NCI-H1092 (cell line): ENCODE measurements at regions not wholly inside any gene's neighbourhood (a gene's known extent, or its start where the extent isn't known, plus 50 kb on each side); places are given as distances from the start of the nearest gene placed in this dataset.

ENCODE experiments used
- DNase-seq: peaks from one replicate; lab custom pipeline; 2025; lab: John Stamatoyannopoulos, UW

DNA sequence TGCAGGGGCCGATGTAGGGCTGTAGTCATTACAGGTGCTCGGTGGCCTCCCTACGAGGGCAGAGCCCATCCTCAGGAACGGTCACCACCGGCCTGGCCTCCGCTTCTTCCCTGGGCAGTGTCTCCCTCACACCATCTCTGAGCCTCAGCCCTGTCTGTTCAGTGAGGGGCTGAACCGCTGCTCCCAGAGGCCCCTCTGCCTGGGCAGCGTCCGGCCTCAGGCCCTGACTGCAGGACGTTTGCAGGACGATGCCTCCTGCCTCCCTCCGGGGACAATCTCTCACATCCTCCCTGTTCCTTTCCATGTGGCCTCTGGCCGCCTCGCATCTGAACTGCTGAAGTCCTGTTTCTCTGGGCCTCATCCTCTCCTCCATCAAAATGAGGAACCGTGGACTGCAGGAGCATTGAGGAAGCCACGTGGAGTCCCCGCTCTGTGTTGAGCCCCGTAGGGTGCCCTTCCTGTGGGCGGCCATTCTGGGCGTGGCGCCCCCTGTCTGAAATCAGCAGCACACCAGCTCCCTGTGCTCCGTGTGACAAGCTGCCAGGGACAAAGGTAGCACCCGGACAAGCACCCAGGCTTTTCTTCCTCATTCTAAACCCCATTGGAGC is 933.5 kb downstream of the BRD1 start:
- DNase-seq: no peak

DNA sequence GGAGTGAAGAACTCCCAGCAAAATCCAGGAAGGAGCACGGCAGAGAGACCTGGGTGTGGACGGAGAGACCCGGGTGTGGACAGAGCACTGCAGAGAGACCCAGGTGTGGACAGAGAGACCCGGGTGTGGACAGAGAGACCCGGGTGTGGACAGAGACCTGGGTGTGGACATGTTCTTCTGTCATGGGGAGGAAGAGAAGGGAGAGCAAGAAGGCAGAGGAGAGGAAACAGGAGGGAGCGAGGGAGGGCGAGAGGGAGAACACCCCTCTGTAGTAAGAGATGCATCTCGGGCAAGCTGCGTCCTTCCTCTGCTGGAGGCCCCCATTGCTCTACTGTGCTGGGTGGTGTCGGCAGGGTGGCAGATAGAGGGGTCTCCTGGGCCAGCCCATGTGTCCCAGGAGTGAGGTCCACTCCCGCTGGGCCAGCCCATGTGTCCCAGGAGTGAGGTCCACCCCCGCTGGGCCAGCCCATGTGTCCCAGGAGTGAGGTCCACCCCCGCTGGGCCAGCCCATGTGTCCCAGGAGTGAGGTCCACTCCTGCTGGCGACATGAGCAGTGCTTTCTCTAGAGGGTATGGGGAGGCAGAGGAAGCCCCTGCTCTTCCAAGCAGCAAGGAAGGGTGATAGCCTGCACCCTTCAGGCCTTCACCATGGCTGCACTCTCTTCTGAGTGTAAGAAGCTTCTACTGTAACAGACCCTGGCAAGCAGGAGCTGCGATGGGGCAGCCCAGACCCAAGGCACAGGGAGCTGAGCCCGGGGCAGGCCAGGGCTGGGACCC is 934.2 kb downstream of the BRD1 start:
- no peak for DNase-seq

DNA sequence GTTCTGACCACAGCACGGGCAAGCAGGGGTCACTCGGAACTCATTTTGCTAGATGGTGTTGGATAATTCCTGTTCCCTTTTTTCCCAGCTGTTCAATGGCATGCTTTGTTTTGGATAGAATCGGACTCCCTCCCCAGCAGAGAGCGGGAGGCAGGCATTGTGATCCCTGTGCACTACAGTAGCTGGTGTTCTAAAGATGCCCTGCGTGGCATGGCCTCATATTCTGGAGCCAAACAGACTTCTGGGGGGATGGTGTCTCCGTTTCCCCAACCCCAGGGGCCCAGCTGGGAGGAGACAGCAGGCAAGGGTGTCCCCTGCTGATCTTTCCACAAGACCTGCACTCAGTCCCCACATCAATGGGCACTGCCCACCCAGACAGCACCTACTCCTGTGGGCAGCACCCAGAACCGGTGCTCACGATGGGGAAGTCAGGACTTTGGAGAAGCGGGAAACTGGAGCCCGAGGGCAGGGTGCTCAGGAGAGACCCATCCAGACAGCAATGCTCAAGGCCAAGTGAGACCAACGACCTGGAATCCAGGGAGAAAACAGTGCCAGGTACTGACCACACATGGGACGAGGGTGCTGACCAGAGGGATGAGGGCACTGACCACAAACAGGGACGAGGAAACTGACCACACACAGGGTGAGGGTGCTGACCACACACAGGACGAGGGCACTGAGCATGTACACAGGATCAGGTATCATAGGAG is 934.9 kb downstream of the BRD1 start:
- no peak for DNase-seq

DNA sequence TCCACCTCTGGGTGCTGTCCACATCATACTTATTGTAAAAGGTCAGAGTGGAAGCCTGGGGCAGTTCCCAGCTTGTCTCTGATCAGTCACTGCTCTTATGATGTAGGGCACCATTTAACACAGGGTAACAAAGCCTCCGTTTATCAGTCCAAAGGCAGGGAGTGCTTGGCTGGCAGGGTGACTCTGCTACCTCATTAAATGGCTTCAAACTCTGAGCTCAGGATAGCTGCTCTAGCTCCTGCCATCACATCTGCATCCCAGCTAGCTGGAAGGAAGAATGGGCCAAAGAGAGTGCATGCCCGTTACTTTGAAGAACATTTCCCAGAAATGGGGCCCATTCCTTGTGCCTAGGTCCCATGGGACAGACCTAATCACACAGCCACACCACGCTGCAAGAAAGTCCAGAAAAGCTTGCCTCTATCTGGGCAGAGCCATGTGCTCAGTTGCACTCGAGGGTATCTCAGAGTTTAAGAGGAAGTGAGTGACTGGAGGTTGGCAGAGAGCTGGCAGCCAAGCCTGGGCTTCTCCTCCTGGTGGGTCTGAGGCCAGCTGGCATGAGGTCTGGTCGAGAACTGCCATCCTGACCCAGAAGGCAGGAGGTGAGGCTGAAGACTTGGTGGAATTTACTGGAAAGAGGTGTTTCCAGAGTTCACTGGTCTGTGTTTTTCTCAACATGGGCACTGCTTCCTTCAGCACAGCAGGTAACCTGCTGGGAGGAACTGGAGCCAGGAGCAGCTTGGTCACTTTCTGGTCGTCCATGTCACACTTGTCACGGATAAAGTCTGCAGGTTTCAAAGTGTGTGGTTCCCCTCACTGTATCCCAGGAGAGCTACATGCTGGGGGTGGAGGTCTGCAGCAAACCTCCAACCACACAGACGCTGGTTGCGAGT is 935.7 kb downstream of the BRD1 start:
- DNase-seq: no peak

DNA sequence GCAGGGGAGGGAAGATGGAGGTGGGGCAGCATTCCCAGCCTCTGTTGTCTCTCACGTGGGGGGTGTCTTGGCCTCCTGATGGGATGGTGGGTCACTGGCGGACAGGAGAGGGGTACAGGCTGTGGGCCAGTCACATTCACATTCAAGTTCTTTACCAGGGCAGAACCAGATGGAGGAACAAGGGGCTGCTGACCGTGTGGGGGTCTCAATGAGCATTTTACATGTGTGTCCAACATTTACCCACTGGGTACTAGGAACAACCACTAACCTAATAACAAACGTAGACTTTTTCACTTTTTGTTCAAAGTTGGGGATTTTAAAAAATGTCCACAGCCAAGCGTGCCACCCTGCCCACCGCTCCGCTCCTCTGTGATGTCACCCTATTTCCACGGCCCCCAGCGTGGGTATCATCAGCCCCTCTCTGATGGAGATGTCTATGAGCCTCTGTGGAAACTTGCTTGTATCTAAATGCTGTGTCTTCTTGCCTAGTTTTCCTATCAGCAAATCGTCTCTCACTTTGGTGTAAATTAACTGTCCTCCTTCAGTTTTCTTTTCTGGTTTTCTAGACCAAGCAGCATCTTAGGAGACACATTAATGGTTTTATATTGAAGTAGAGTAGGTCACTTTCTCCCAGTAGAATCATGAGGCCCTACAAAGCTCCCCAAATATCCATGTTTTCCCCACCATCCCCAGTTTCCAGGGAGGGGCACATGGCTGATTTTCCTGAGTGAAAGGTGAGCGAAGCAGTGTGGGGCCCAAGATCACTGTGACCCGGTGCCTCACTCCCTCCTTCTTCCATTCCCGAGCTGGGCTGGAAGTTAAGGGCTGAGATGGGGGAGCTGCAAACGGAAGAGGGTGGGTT is 936.7 kb downstream of the BRD1 start:
- no peak for DNase-seq

DNA sequence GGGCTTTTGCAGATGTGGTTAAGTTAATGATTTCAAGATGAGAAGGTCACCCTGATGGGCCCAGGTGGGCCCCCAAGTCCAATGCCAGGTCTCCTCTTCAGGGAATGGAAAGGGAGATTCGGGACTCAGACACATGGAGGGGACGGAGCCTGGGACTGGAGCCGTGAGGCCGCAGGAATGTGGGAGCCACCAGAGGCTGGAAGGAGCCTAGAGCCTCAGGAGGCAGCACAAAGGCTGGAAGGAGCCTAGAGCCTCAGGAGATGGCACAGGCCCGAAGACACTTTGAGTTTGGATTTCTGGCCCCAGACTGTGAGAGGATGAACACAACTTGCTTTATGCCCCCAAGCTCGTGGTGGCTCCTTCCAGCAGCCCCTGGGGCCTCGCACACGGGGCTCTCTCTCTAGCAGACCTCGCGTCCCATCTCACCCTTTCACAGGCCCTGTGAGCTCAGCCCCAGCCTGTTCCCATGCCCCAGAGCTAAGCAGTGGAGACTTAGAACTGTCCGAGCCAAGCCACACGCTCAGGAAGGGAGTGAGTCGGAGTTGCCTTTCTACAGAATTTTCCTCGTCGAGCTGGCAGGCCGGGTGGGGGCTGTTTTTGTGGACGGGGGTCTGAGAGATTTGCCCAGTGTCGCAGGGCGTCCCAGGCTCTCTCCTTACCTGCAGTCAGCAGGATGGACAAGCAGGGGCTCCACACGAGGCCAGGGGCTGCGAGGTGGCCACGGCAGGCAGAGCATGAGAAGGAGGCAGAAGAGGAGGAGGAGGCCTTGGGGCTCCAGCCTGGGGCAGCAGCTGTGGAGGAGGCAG is 937.6 kb downstream of the BRD1 start:
- DNase-seq: no peak

DNA sequence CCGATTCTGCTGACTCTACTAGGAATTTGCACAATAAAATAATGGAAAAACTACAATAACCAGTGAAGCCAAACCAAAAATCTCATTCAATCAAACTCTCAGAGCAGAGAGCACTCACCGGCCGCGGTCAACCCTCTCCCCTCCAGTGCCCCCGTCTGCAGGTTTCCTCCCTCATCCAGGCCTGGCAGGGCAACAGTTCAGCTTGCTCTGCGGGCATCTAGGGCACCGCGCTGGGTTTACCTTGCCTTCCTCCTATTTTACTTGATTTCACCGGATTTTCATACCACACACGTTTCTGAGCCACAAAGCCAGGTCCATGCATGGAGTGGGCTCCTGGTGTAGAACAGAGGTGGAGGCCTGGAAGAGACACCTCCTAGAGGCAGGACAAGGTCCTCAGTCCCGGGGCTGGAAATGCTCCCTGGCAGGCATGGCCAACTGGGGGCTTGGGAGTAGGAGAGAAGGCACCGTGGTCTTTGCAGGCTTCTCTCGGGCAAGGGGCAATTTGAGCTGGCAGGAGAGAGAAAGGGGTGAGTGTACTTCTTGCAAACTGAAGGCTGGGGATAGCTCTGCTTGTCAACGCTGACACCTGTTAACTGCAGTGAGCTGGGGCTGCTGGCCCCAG is 938.4 kb downstream of the BRD1 start:
- no peak for DNase-seq

DNA sequence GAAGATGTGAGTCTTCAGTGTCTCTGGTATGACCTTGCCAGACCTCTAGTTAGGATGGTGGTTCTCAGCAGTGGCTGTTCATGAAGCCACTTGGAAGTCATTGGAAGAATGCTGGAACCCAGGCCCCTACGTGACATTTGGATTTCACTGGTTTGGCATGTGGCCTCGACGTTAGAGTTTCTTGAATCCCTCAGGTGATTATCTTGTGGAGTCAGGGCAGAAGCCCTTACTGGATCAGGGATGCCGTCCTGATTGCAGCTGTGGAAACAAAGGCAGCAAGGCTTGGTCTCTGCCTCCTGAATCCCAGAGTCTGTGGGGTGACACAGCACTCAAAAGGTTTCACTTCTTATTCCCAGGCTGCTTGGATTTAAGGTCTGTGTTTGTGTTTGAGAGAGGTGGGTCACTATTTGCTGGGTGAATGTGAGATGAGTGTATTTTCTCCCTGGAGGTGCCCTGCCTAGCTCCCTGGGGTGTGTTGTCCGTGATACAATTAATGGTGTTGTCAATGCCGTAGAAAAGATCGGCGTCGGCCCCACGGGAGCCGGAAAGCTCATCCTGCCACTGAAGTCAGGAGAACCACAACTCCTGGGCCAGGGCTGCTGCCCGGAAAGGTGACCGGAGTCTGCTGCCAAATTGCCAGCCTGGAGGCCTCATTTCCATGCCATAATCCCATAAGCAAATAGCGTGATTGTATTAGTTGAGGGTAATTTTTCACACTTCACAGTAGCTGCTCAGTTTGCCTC is 939.0 kb downstream of the BRD1 start:
- DNase-seq: no peak

DNA sequence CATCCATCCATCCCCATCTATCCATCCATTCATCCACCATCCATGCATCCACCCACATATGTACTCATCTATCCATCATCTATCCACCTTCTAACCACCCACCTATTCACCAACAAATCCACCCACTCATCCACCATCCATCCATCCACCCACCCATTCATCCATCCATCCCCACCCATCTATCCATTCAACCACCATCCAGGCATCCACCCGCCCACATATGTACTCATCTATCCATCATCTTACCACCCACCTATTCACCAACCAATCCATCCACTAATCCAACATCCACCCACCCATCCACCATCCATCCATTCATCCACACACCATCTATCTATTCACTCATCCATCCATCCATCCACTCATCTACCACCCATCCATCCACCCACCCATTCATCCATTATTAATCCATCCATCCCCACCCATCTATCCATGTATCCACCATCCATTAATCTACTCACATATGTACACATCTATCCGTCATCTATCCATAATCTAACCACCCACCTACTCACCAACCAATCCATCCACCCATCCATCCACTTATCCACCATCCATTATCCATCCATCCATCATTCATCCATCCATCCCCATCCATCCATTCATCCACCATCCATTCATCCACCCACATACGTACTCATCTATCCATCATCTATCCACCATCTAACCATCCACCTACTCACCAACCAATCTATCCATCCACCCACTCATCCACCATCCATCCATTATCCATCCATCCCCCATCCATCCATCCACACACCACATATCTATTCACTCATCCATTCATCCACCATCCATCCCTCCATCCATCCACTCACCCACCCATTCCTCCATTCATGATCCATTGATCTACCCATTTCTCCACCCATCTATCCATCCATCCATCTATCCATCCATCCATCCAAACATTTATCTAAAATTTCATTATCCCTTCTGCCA is 940.0 kb downstream of the BRD1 start:
- no peak for DNase-seq

DNA sequence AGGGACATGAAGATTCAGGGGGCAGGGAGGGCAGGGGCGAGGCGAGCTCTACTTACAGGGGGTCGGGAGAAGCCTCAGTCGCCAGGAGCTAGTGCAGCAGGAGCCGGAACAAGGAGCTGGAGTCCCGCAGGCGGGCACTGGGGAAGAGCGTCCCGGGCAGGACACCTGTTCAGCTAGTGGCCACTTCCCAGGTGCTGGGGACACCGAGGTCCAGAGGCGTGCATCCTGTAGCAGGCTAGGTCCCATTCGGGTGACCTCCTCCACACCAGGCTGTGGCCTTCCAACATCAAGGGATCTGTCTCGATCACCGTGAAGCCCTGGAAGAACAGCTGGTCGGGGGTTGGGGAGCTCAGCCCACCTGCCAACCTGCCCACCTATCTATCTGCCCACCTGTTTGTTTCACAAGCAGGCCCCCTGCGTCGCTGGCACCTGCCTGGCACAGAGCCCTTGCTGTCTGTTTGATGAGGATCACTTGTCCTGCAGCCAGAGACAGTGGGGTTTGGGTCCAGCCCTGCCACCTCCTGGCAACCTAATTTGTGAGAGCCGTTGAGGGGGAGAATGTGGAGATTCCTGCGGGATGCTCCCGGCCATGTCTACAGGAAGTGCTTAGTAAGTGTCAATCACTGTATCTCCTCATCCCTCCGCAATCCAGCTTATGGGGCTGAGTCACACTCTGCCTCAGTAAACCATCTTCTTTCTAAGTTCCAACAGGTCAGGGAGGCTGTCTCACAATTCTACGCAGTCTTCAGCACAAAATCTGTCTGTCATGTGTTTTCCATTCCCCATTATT is 940.9 kb downstream of the BRD1 start:
- DNase-seq: no peak

DNA sequence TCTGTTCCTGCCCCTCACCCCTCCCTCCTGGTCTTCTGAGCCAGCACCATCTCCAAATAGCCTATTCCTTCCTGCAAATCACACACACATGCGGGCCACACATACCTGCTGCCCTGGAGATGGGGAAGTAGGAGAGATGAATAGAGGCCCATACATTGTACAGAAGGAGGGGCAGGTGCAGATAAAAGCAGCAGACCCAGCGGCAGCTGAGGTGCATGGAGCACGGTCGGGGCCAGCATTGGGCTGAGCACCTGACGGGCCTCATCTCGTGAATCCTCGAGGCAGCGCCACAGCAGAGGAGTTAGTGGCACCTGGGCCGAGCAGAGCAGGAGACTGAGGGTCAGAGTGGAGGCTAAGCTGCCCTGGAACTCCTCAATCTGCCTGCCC is 941.8 kb downstream of the BRD1 start:
- DNase-seq: no peak

DNA sequence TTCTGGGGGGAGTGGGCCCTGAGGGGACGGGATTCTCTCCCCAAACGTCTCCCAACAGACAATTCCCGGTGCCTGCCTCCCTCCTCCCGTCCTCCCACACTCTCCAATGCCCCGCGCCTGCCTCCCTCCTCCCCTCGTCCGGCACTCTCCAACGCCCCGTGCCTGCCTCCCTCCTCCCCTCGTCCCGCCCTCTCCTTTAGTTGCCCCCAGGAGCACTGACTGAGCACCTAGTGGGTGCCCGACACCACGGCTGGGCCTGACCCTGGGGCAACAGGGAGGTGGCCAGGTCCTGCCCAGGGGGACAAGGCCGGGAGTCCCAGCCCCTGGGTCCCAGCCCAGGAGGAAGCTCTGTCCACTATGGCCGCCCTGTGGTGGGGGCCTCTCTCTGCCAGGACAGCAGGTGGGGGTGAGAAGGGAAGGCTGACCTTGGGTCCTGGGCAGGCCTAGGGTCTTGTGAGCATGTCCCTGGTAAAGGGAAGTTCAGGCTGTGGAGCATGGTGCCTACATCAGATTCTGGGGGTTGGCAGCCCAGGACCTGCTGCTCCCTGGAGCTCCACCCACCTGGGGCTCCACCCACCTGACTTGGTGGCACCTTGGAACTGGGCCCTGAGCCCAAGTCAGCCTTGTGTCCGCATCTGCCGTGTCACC is 942.3 kb downstream of the BRD1 start:
- DNase-seq: no peak

DNA sequence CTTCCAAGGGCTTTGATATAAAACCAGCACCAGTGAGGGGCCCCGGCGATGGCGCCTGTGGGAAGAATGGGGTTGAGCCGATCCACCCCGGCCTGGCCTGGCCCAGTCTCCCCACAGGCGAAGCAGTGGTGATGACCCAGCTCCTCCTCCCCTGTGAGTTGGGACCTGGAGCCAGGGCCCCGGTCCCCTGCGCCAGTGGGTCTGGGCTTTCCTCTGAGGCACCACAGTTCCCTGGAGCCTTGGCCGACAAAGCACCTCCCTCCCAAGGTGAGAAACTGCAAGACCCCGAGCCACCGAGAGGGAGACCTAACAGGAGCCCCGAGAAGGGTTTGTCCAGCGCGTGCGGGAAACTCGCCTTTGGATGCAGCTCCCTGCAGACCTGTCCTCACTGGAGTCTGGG is 942.9 kb downstream of the BRD1 start:
- no peak for DNase-seq

DNA sequence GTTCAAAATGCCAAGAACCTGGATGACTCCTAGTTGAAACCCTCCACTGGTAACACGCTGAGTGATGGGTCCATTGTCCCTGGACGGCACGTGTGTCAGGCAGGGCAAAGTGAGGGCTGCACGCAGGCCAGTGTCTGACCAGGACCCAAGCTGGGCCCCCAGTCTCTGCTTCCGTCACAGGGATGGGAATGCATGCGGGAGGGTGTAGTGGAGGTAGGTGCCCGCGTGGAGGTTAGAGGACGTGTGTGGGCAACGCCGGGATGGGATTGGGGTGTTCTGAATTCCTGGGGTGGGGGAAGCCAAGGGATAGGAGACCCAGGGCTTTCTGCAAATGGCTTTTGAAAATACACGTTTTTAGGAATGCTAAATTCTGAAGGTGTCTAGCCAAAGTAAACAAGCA is 943.3 kb downstream of the BRD1 start:
- DNase-seq: no peak

DNA sequence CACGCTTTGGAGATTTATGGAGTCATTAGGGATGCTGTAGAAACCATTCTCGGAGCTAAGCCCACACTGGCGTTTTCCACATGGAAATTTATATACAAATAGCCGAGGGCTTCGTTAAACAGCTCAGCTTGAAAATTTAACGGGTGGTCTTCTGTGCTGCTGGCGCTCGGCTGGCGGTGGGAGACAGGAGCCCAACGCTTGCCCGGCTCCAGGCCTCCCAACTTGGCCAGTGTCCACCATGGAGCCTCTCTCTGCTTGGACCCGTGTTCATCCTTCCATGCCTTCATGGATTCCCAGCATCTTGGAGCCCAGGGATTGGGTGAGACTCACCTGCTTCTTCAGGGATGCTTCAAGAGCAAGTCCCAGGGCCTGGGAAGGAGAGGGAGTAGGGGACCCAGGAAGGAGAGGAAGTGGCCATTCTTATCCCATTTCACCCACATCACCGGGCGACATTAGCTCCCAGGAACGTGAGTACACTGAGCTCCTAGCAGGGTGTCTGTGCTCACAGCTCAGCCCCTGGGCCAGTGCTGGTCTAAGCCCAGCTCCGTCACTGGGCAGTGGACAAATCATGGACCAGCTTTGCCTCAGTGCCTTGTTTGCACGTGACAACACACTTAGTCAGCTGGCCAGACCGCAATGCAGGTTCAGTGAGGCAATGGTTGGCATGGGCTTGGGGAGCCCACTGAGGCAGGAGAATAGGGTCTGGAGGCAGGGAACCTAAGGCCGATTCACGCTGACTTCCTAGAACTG is 944.3 kb downstream of the BRD1 start:
- no peak for DNase-seq

DNA sequence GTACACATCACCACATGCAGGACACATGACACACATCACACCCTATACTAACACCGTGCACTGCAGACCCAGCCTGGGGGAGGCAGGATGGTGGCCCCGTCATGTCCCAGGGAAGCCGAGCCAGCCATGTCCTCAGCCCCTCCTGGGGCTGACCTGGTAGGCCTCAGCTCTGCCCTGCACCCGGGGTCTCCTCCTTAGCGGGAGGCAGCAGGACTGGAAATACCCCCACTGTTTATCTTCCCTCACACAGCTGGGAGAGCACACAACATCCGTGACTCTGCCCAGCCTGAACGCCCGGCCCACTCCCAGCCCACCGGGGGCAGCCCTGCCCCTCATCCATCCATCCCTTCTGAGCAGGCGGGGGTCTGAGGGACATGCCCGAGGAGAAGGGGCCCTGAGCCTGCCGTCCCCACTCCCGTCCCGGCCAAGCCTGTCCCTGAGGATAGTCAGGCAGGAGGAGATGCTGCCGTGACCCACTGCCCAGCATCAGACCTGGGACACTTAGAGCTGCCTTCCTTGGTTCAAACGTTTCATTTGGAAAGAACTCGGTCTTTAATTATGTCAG is 945.0 kb downstream of the BRD1 start:
- DNase-seq: no peak
